ENCODE measurements at regions not wholly inside any gene's neighbourhood (a gene's known extent, or its start where the extent isn't known, plus 50 kb on each side); places are given as distances from the start of the nearest gene placed in this dataset.

DNA sequence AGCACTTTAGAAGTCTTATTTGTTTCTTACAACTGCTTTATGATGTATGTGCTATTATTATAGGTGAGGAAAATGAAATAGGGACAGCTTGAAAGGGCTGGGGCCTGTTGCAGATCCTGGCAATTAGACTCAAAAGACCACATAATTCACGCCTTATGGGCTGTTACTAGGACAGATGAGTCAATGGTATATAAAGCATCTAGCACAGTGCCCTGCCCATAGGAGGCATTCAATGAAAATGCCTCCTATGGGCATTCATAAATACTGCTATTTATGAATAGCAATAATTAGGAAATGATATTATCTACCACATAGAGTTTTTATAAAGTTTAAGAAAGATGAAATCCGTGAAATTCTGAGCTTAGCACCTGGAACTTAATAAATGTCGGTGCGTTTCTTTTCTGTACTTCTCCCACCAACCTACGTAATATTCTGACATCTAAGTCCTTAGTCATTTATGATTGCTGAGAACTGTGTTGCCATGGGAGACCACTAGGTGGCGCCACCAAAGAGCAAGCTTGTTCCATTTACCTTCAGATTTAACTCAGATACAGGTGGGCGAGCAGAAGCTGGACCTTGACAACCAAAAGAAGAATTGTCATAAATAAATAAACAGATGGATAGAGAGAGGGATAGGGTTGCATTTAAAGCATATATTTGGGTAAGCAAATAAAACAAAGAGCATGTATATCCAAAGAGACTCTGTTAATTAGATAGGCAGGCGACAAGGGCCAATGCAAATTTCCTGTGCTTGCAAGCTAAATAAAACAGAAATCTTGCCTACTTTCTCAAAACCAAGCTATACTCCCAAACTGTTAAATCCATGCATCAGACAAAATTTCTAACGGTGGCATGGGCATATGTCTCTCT is 699.9 kb downstream of the INHBA start:
- H3K4me3 ChIP-seq: no peak overlapping the region
- DNase-seq: no peak
- no peak for TF ChIP-seq POLR2A (IDR thresholded peaks at IDR 0.05)
- TF ChIP-seq CTCF (IDR thresholded peaks at IDR 0.05): peak in 5 of 6 experiments; percentile 33 to 76 (median 59)
- H3K27me3 ChIP-seq: no peaks in the 10 kb centered on the region
- H3K9me3 ChIP-seq: no peaks in the 10 kb centered on the region
- H3K27ac ChIP-seq: no peak overlapping the region
- 72 to 78% methylated on average over 9 of the region's 9 CpGs for WGBS, 2 donors
- H3K4me1 ChIP-seq: peaks cover 0 to 23% (median 6%) of the 10 kb centered on the region in 3 donors
- intact Hi-C loops (cut with DNase I): no loop called here
- H3K36me3 ChIP-seq: no peaks in the 10 kb centered on the region

GRCh38 chr7:41000042-41000441 is 702.8 kb downstream of the INHBA start:
- Histone ChIP-seq H3K36me3 (no peaks in the 10 kb centered on the region), H3K27me3 (no peaks in the 10 kb centered on the region), H3K4me1 (peaks cover 0 to 1% (median 0%) of the 10 kb centered on the region in 3 donors), H3K9me3 (no peaks in the 10 kb centered on the region), H3K4me3 (no peak overlapping the region), H3K27ac (no peak overlapping the region)
- 75 to 92% methylated on average over 5 of the region's 5 CpGs for WGBS, 2 donors
- TF ChIP-seq CTCF (IDR thresholded peaks at IDR 0.05): no peak
- no peak for TF ChIP-seq POLR2A (IDR thresholded peaks at IDR 0.05)
- no peak for DNase-seq
- intact Hi-C loops (cut with DNase I): no loop called here

- Histone ChIP-seq H3K9me3 (no peaks in the 10 kb centered on the region), H3K4me1 (no peaks in the 10 kb centered on the region), H3K36me3 (no peaks in the 10 kb centered on the region), H3K27me3 (no peaks in the 10 kb centered on the region), H3K4me3 (no peak overlapping the region), H3K27ac (no peak overlapping the region)
- no peak for DNase-seq
- intact Hi-C loops (cut with DNase I): no loop called here
- TF ChIP-seq CTCF (IDR thresholded peaks at IDR 0.05) (no peak), POLR2A (IDR thresholded peaks at IDR 0.05) (no peak)
- WGBS, 2 donors: 54 to 68% methylated on average over 3 to 5 of the region's 5 CpGs
Measured at GRCh38 chr7:40996233-40996677, 706.6 kb downstream of the INHBA start.

DNA sequence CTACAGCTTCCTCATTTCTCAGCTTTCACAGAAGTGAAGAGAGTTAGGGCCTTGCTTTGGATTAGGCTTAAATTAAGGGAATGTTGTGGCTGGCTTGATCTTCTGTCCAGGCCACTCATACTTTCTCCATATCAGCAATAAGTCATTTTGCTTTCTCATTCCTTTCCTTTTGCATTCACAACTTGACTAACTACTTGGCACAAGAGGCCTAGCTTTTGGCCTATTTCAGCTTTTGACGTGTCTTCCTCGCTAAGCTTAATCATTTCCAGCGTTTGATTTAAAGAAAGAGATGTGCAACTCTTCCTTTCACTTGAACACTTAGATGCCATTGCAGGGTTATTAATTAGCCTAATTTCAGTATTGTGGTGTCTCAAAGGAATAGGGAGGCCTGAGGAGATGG is 712.0 kb downstream of the INHBA start:
- WGBS, 2 donors: 68 to 75% methylated on average over 3 of the region's 3 CpGs
- TF ChIP-seq POLR2A (IDR thresholded peaks at IDR 0.05) (no peak), CTCF (IDR thresholded peaks at IDR 0.05) (no peak)
- Histone ChIP-seq H3K4me1 (no peaks in the 10 kb centered on the region), H3K27ac (no peak overlapping the region), H3K27me3 (no peaks in the 10 kb centered on the region), H3K36me3 (no peaks in the 10 kb centered on the region), H3K9me3 (no peaks in the 10 kb centered on the region), H3K4me3 (no peak overlapping the region)
- no peak for DNase-seq
- intact Hi-C loops (cut with DNase I): no loop called here

GRCh38 chr7:40987571-40987970 is 715.3 kb downstream of the INHBA start:
- DNase-seq: no peak
- TF ChIP-seq POLR2A (IDR thresholded peaks at IDR 0.05) (no peak), CTCF (IDR thresholded peaks at IDR 0.05) (no peak)
- Histone ChIP-seq H3K27ac (no peak overlapping the region), H3K4me3 (no peak overlapping the region), H3K36me3 (no peaks in the 10 kb centered on the region), H3K9me3 (no peaks in the 10 kb centered on the region), H3K27me3 (no peaks in the 10 kb centered on the region), H3K4me1 (no peaks in the 10 kb centered on the region)
- 79 to 90% methylated on average over 2 of the region's 2 CpGs for WGBS, 2 donors
- intact Hi-C loops (cut with DNase I): no loop called here
